HCT116 (cell line): ENCODE measurements at regions not wholly inside any gene's neighbourhood (a gene's known extent, or its start where the extent isn't known, plus 50 kb on each side); places are given as distances from the start of the nearest gene placed in this dataset.
"Not testable (repeated sequence)": the region's sequence is repeated elsewhere in the genome, so short reads cannot be mapped to it uniquely, and the experiment has no call there.

Experiments
- ATAC-seq: fragments of 200-7000 bp; cut with Tn5 transposase; 2 replicates; pipeline ENCODE4 v1.9.1; 2020; ENCODE audit warnings: mild to moderate bottlenecking, moderate library complexity
- BruUV-seq: library from RNA; stranded (reverse); fragments of 400-500 nt; replicated peaks from 2 replicates; lab custom pipeline; 2021; lab: Mats Ljungman, UMichigan
- CTCF ChIA-PET: fragments of 300-600 bp; sonication (Branson Sonifier 250); formaldehyde crosslinking; loops from one replicate; lab custom pipeline; 2021; ENCODE audit warnings: antibody characterized with exemption; lab: Charles Lee
- POLR2A ChIA-PET: fragments of 300-600, 350-600 bp; sonication (Branson Sonifier 250); formaldehyde crosslinking; loops from one replicate; lab custom pipeline; 2021; ENCODE audit warnings: antibody characterized with exemption; lab: Charles Lee
- RAD21 ChIA-PET, 2 experiments: fragments of 300-600 bp; sonication (Branson Sonifier 250); formaldehyde crosslinking; loops; one replicate each; lab custom pipeline; 2023; ENCODE audit warnings: low total read pairs in 2 of 2; ENCODE audit not compliant: uncharacterized antibody in 2 of 2, unreplicated experiment in 2 of 2, low non-redundant PET in 1 of 2; lab: Charles Lee
- DNase-seq: peaks from one replicate; pipeline ENCODE4 v3.0.0-alpha.2; 2010; ENCODE audit warnings: low read depth, low spot score
- H2AFZ ChIP-seq: fragments of 200-600 bp; shearing (Covaris generic), sonication (generic); 2 replicates; pipeline ENCODE4 v1.6.1; 2017; ENCODE audit warnings: low read depth, mixed run types, mixed read lengths, antibody characterized with exemption, low read length; ENCODE audit not compliant: poor library complexity, severe bottlenecking
- H3K27ac ChIP-seq: 2 replicates; pipeline ENCODE4 v1.5.1; 2012; ENCODE audit warnings: low read depth, low read length
- H3K27me3 ChIP-seq: fragments of 200-600 bp; sonication (generic); 2 replicates; pipeline ENCODE4 v1.6.1; 2016; ENCODE audit warnings: mixed run types, low read length, mixed read lengths; ENCODE audit not compliant: insufficient read depth
- H3K36me3 ChIP-seq, 2 experiments: fragments of 200-500 bp in 1 of 2; fragments of 200-600 bp in 1 of 2; sonication (Bioruptor generic) in 1 of 2; sonication (generic) in 1 of 2; 2 replicates each; pipeline versions ENCODE4 v1.5.1 to v1.6.1; 2014 to 2016; ENCODE audit warnings: low read length in 2 of 2, inconsistent platforms in 1 of 2, mixed read lengths in 1 of 2, mixed run types in 1 of 2; ENCODE audit not compliant: insufficient read depth in 2 of 2, control insufficient read depth in 1 of 2
- H3K4me1 ChIP-seq, 2 experiments: fragments of 200-600 bp in 1 of 2; sonication (generic) in 1 of 2; 2 replicates each; pipeline versions ENCODE4 v1.5.1 to v1.6.1; 2012 to 2017; ENCODE audit warnings: low read length in 2 of 2, inconsistent platforms in 1 of 2, mild to moderate bottlenecking in 1 of 2, mixed read lengths in 1 of 2, mixed run types in 1 of 2, moderate library complexity in 1 of 2; ENCODE audit not compliant: insufficient read depth in 2 of 2, control insufficient read depth in 1 of 2
- H3K4me2 ChIP-seq: fragments of 200-600 bp; sonication (generic); 2 replicates; pipeline ENCODE4 v1.6.1; 2017; ENCODE audit warnings: mixed run types, low read length, mixed read lengths
- H3K4me3 ChIP-seq, 2 experiments: fragments of 200-600 bp in 1 of 2; sonication (generic) in 1 of 2; replicated peaks in 1 of 2; 2 replicates each; pipeline ENCODE4 v1.5.1; 2011 to 2016; ENCODE audit warnings: low read length in 2 of 2, control low read depth in 1 of 2, low read depth in 1 of 2, mild to moderate bottlenecking in 1 of 2, mixed read lengths in 1 of 2, mixed run types in 1 of 2
- H3K79me2 ChIP-seq: fragments of 200-600 bp; sonication (generic); 2 replicates; pipeline ENCODE4 v1.6.1; 2017; ENCODE audit warnings: mild to moderate bottlenecking, mixed run types, low read length, moderate library complexity, mixed read lengths; ENCODE audit not compliant: insufficient read depth
- H3K9ac ChIP-seq: fragments of 200-600 bp; sonication (generic); 2 replicates; pipeline ENCODE4 v1.6.1; 2016; ENCODE audit warnings: low read length, mixed read lengths
- H3K9me2 ChIP-seq: fragments of 200-600 bp; sonication (generic), shearing (Covaris generic); 2 replicates; pipeline ENCODE4 v1.6.1; 2017; ENCODE audit warnings: mixed run types, mild to moderate bottlenecking, moderate library complexity; ENCODE audit not compliant: insufficient read depth
- H3K9me3 ChIP-seq, 2 experiments: fragments of 200-500 bp in 1 of 2; fragments of 200-600 bp in 1 of 2; sonication (Bioruptor generic) in 1 of 2; sonication (generic) in 1 of 2; 2 replicates each; pipeline ENCODE4 v1.6.1; 2014 to 2017; ENCODE audit warnings: low read length in 2 of 2, mixed read lengths in 2 of 2, inconsistent platforms in 1 of 2, low read depth in 1 of 2, mild to moderate bottlenecking in 1 of 2, mixed run types in 1 of 2, moderate library complexity in 1 of 2; ENCODE audit not compliant: control insufficient read depth in 1 of 2, insufficient read depth in 1 of 2
- H4K20me1 ChIP-seq: fragments of 200-600 bp; sonication (generic), shearing (Covaris generic); 2 replicates; pipeline ENCODE4 v1.6.1; 2017; ENCODE audit warnings: mixed run types, mild to moderate bottlenecking, moderate library complexity; ENCODE audit not compliant: insufficient read depth
- CEBPB ChIP-seq: IDR thresholded peaks from 2 replicates; pipeline ENCODE4 v1.6.1; 2012; ENCODE audit warnings: low read depth
- CTCF ChIP-seq, 3 experiments: fragments of 200-600 bp in 1 of 3; sonication (generic) in 1 of 3; IDR thresholded peaks in 2 of 3; conservative IDR thresholded peaks in 1 of 3; 2 replicates each; pipeline ENCODE4 v1.5.1; 2012 to 2017; ENCODE audit warnings: low read depth in 2 of 3, low read length in 2 of 3, antibody characterized with exemption in 1 of 3, borderline replicate concordance in 1 of 3, control low read depth in 1 of 3, mild to moderate bottlenecking in 1 of 3, mixed read lengths in 1 of 3, mixed run types in 1 of 3, moderate library complexity in 1 of 3; ENCODE audit not compliant: insufficient read depth in 1 of 3
- EGR1 ChIP-seq: IDR thresholded peaks from 2 replicates; pipeline ENCODE4 v1.6.1; 2012; ENCODE audit warnings: low read depth
- EZH2 ChIP-seq: fragments of 200-600 bp; sonication (generic); IDR thresholded peaks from 2 replicates; pipeline ENCODE4 v1.6.1; 2017; ENCODE audit warnings: antibody characterized with exemption, mixed run types
- FOSL1 ChIP-seq: IDR thresholded peaks from 2 replicates; pipeline ENCODE4 v1.6.1; 2012; ENCODE audit warnings: low read depth
- JUND ChIP-seq: IDR thresholded peaks from 2 replicates; pipeline ENCODE4 v1.6.1; 2012
- ZBTB33 ChIP-seq: IDR thresholded peaks from 2 replicates; pipeline ENCODE4 v1.6.1; 2011; ENCODE audit warnings: mild to moderate bottlenecking, low read length, moderate library complexity; ENCODE audit not compliant: insufficient replicate concordance; ENCODE audit errors: extremely low read depth
- ZNF274 ChIP-seq: fragments of 200-500 bp; sonication (Bioruptor generic); IDR thresholded peaks from 2 replicates; pipeline ENCODE4 v1.6.1; 2014; ENCODE audit warnings: mild to moderate bottlenecking, low read depth, low read length, inconsistent platforms
- intact Hi-C: fragments of 100-400 bp; cut with micrococcal nuclease; formaldehyde crosslinking; loops from 2 replicates; pipeline ENCODE4 v1.10.0; 2022

- BruUV-seq: no TSS peak
- no peak overlapping the region for H2AFZ ChIP-seq
- no peak overlapping the region for H3K27ac ChIP-seq
- intact Hi-C loops: no loop called here
- no peaks in the 10 kb centered on the region for H3K79me2 ChIP-seq
- H3K9me3 ChIP-seq: no peaks in the 10 kb centered on the region
- no peak overlapping the region for H3K4me3 ChIP-seq
- RAD21 ChIA-PET: no interaction called here
- DNase-seq: no peak
- TF ChIP-seq CEBPB: no peak
- TF ChIP-seq JUND: no peak
- TF ChIP-seq CTCF (IDR thresholded peaks at IDR 0.05 in 2 of 3, conservative IDR thresholded peaks at IDR 0.05 in 1 of 3; ENCODE audit: borderline replicate concordance in 1 of 3, insufficient read depth in 1 of 3, low read depth in 2 of 3, low read length in 2 of 3): no peak
- no peak for TF ChIP-seq EZH2
- no peak for TF ChIP-seq EGR1
- no peak for TF ChIP-seq ZBTB33
- no peak for TF ChIP-seq FOSL1
- no peak for TF ChIP-seq ZNF274
- TF ChIP-seq, all 23 proteins: peak for 0
- POLR2A ChIA-PET: no interaction called here
- H3K4me2 ChIP-seq: no peak overlapping the region
- H4K20me1 ChIP-seq: no peaks in the 10 kb centered on the region
- CTCF ChIA-PET: no interaction called here
- no peaks in the 10 kb centered on the region for H3K9me2 ChIP-seq
- no peaks in the 10 kb centered on the region for H3K27me3 ChIP-seq
- no peak for ATAC-seq
- no peaks in the 10 kb centered on the region for H3K36me3 ChIP-seq
- H3K4me1 ChIP-seq: no peaks in the 10 kb centered on the region
- H3K9ac ChIP-seq: no peak overlapping the region
Observed at GRCh38 chr6:84633771-84634170, 130.6 kb downstream of the TBX18 start.

DNA sequence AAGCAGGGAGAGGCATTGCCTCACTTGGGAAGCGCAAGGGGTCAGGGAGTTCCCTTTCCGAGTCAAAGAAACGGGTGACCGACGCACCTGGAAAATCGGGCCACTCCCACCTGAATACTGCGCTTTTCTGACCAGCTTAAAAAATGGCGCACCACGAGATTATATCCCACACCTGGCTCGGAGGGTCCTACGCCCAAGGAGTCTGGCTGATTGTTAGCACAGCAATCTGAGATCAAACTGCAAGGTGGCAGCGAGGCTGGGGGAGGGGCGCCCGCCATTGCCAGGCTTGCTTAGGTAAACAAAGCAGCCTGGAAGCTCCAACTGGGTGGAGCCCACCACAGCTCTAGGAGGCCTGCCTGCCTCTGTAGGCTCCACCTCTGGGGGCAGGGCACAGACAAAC lies 137.9 kb downstream of the TBX18 start:
- H3K27me3 ChIP-seq, intact Hi-C loops, H3K27ac ChIP-seq, BruUV-seq, RAD21 ChIA-PET, H3K79me2 ChIP-seq, H4K20me1 ChIP-seq, POLR2A ChIA-PET, H3K9me2 ChIP-seq, H3K9ac ChIP-seq, H3K9me3 ChIP-seq, H3K4me2 ChIP-seq, H3K4me1 ChIP-seq, ATAC-seq, H3K4me3 ChIP-seq, DNase-seq, H2AFZ ChIP-seq, H3K36me3 ChIP-seq, CTCF ChIA-PET: not testable (repeated sequence)
